Fibroblast of skin of right quadriceps (primary cell): ENCODE measurements at regions not wholly inside any gene's neighbourhood (a gene's known extent, or its start where the extent isn't known, plus 50 kb on each side); places are given as distances from the start of the nearest gene placed in this dataset.
"Not testable (repeated sequence)": the region's sequence is repeated elsewhere in the genome, so short reads cannot be mapped to it uniquely, and the experiment has no call there.

ENCODE experiments used
- DNase-seq: peaks from one replicate; pipeline ENCODE4 v3.0.0-alpha.2; 2013

GRCh38 chr19:30857388-30857787, 485.2 kb downstream of the ZNF536 start:
- DNase-seq: no peak

GRCh38 chr19:30856786-30857185, 484.6 kb downstream of the ZNF536 start:
- DNase-seq: no peak

GRCh38 chr19:30856376-30856775, 484.2 kb downstream of the ZNF536 start:
- DNase-seq: no peak

- no peak for DNase-seq
These were observed 483.3 kb downstream of the ZNF536 start for GRCh38 chr19:30855442-30855841.

GRCh38 chr19:30854661-30855060, 482.5 kb downstream of the ZNF536 start:
- DNase-seq: no peak

DNA sequence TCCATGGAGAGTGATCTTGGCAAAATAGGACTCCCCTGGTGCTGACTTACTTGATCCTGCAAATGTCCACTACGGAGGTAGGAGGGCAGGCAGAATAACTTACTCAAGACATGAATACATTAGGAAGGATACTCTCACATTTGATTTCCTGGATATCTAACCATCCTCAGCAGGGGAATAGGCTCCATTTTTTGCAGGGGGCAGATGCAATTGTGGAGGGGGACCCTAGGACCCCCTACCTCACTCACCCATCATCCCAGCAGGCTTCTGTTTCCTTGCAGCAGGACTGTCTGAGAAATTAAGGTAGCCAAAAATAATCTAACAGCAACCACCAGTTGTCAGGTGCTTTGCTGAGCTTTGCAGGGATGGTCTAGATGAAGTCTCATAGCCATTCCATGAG, 482.0 kb downstream of the ZNF536 start:
- DNase-seq: no peak

DNA sequence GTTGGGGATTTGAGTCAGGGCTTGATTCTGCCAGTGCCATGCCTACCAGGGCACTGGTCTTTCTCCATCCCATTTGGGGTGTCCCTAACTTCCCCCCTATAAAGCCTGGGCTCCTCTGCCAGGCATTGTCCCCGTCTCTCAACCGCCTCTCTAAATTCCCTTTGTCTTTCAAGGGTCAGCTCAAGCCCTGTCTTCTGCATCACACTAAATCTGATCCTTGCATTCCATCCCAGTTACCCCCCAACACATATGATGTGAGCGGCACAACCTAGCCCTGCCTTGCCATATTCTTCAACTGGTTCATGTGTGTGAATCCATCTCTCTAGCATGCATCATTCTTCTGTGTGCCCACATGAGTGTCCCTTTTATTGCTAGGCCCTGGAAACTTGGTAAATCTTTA, 480.9 kb downstream of the ZNF536 start:
- DNase-seq: no peak

DNA sequence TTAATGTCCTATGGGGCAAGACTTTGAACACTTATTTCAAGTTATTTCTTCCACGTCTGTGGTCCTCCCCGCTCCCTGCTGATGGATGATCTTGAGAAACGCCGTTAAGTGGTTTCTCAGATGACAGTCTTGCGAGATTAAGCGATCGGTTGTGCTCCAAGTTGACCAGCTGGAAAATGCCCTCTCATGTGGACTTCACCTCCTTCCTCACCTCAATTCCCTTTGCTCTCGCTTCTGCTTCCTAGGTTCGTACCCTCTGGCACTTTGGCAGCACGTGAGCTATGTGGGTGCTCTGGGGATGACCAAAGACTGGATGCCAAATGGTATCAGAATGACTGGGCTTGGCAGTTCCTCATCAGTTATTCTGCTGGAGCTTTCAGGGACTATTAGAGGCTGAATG, 480.0 kb downstream of the ZNF536 start:
- DNase-seq: no peak

- DNase-seq: no peak
These were observed 479.5 kb downstream of the ZNF536 start for GRCh38 chr19:30851646-30852045.

DNA sequence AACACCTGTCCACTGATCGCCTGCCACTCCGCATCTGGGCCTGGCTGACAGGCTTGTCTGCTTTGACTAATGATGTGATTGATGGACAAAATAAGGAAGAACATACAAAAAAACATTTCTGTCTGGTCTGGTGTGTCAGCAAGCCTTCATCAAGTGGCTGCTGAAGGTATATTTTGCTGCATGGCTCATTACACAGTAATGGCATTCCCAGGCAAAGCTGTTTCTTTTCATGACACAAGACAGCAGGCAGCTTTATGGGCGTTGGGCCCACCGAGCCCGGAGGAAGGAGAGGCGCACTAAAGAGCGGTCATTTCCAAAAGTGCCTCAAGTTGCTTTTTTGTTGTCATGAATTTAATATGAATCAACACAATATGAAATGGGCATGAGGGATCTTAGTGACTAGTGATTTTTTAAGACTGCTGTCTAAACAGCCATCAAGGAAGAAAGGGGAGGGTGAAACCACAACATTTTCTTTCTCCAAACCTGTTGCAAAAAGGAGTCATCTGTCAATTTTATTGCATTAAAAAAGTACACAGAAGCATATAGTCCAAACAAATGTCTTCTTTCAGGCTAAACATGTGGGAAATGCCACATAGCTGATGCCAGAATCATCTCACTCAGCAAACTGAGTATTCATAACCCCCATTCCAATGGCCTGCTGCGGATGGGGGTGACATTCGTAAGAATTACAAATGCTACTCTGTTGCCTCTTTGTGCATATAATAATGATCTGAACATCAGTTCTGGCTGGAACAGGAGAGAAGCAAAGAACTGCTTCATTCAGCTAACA, 476.6 kb downstream of the ZNF536 start:
- peak; percentile 2 for DNase-seq

GRCh38 chr19:30846102-30846501, 473.9 kb downstream of the ZNF536 start:
- no peak for DNase-seq

- no peak for DNase-seq
These were observed 470.7 kb downstream of the ZNF536 start for GRCh38 chr19:30842926-30843325.

DNA sequence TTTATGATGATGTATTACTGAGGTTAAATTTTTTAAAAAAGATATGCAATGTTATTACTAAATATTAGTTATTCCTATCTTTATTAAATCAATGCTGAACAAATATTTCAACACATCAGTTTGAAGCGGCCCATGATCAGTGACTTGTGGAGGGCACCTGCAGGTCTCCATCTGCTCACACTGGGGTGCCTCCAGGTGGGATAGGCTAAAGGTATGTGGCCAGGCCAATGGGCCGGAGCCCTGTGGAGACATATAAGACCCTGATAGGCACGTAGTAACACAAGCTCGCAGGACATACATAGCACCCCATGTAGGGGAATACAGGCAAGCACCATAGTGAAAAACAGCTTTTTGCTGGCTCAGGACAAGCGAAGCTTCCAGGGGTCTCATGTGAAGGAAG, 469.8 kb downstream of the ZNF536 start:
- no peak for DNase-seq

GRCh38 chr19:30830875-30831274, 458.7 kb downstream of the ZNF536 start:
- no peak for DNase-seq

GRCh38 chr19:30825505-30825904, 453.3 kb downstream of the ZNF536 start:
- DNase-seq: not testable (repeated sequence)

- DNase-seq: no peak
These were observed 452.6 kb downstream of the ZNF536 start for GRCh38 chr19:30824809-30825208.

DNA sequence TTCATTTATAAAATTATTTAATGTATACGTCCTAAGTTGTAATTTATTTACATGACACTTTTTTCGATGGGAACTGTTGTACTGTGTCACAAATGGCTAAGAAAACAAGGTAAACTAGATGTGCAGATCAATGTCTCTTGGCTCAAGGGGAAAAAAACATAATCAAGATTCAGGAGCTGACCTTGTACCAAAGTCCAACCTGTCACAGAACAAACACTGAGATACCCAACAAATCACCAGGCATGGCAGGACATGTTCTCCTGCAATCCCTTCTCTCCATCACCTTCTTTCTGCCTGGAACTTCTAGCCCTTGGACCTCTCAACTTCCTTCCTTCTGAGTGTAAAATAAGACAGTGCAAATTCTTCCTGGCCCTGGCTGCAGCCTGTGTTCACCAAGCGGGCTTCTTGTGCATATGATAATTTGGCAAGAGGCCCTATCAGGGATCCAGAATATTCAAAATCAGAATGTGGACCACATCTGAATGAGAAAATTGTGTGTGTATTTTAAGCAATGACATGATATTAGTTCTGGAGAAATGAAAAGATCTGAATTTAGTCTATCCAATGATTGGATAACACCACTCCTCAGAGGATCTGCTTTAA, 445.9 kb downstream of the ZNF536 start:
- no peak for DNase-seq

- no peak for DNase-seq
These were observed 445.0 kb downstream of the ZNF536 start for GRCh38 chr19:30817197-30817596.

- DNase-seq: no peak
These were observed 443.9 kb downstream of the ZNF536 start for GRCh38 chr19:30815889-30816580.

DNA sequence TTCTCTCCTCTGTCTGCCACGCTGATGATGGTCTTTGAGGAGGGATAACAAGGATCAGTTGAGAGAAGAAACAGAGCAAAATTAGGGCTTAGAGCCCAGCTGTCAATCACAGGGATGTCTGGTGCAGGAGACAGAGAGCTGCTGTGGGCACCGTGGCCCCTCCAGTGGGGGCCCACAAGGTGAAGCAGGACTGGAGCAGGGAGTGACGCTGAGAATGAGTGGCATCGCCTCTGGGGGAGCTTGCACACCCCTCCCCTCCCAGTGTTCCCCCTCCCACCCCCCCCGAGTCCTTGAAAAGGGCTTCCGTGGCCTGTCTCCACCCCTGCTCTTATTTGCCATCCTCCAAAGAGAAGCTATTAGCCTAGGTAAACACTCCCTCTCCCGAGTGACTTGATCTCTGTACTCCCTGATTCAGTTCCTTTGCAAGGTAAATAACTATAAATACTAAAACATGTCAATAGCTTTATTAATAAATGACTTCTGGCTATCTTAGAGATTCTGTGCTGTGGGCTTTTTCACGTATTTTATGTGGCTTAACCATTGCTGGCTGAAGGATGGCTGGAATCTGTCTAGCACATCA, 440.0 kb downstream of the ZNF536 start:
- no peak for DNase-seq

DNA sequence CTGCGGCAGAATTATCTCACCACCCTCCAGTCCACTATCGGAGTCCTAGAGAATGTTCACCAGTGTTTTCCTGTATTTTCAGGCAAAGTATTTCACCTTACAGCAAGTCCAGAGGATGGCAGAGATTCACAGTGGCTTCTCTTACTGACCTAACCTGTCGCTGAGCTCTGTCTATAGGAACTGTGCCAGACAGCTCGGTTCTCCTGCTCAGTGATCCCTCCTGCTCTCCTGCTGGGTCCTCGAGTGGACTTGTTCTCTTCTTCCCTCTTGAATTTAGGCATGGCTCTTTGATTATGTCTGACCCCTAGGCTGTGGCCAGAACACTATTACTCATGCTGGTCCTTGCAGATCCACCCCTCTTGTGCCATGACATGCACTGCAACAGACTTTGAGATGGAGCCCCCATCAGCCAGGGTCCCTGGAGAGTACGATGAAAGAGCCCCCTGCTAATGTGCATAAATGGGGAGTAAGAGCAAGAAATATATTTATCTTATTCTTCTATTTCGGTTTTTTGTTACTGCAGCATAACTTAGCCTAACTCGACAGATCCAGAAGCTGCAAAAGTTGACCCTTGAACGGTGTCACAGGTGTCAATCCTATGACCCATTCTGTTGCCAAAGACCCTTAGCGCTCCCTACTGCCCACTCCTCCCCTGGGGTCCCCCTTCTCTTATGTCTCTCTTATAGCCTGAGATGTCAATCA, 439.4 kb downstream of the ZNF536 start:
- DNase-seq: no peak

- DNase-seq: no peak
These were observed 438.5 kb downstream of the ZNF536 start for GRCh38 chr19:30810726-30811125.

- DNase-seq: peak; percentile 21
These were observed 435.1 kb downstream of the ZNF536 start for GRCh38 chr19:30807278-30807677.
